Keratinocyte (primary cell): ENCODE measurements at regions not wholly inside any gene's neighbourhood (a gene's known extent, or its start where the extent isn't known, plus 50 kb on each side); places are given as distances from the start of the nearest gene placed in this dataset.

Experiments used
- EZH2 ChIP-seq: IDR thresholded peaks from one replicate; pipeline ENCODE4 v1.6.1; 2012; ENCODE audit warnings: inconsistent platforms, mild to moderate bottlenecking, low read length, moderate library complexity
- TF ChIP-seq, protein P1 (sequence below), 3 experiments: IDR thresholded peaks in 1 of 3; conservative IDR thresholded peaks in 1 of 3; optimal IDR thresholded peaks in 1 of 3; 2 replicates in 2 of 3; 3 replicates in 1 of 3; pipeline versions ENCODE3 to v1.5.1; 2011; ENCODE audit warnings: low read length in 3 of 3, mild to moderate bottlenecking in 3 of 3, moderate library complexity in 2 of 3, control low read depth in 1 of 3, inconsistent platforms in 1 of 3; ENCODE audit not compliant: insufficient read depth in 2 of 3; ENCODE audit errors: extremely low read depth in 1 of 3

DNA sequence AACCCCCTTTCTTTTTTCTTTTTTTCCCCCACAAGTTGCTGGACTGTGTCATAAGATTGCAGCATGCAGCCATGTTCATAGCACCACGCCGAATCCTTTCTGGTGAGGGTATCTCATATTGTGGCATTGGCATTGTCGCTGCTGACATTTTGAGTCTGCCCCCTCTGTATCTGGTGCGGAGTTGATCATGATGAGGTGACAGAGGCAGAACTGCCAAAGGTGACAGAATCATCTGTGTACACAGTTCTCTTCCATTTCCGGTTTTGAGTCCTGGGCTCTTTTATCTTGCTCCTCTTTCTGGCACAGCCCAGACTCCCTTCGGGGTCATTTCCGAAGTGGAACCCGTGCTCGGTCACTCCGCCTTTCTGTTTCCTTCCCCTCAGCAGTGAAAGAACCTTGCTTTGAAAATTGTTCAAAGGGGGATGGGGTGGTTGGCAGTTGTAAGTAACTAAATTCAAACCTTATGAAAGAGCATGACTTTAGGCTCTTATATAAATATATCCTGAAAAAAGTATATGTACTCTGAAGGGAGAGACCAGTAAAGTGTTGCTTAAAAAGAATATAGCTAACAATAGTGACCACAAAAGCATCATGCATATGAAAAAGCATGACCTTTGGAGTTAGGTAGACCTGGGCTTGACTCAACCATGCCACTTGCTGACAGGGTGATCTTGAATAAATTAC lies 55.0 kb upstream of the BMP2K start:
- TF ChIP-seq, protein P1, sequence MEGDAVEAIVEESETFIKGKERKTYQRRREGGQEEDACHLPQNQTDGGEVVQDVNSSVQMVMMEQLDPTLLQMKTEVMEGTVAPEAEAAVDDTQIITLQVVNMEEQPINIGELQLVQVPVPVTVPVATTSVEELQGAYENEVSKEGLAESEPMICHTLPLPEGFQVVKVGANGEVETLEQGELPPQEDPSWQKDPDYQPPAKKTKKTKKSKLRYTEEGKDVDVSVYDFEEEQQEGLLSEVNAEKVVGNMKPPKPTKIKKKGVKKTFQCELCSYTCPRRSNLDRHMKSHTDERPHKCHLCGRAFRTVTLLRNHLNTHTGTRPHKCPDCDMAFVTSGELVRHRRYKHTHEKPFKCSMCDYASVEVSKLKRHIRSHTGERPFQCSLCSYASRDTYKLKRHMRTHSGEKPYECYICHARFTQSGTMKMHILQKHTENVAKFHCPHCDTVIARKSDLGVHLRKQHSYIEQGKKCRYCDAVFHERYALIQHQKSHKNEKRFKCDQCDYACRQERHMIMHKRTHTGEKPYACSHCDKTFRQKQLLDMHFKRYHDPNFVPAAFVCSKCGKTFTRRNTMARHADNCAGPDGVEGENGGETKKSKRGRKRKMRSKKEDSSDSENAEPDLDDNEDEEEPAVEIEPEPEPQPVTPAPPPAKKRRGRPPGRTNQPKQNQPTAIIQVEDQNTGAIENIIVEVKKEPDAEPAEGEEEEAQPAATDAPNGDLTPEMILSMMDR (optimal IDR thresholded peaks at IDR 0.05 in 1 of 3, IDR thresholded peaks at IDR 0.05 in 1 of 3, conservative IDR thresholded peaks at IDR 0.05 in 1 of 3; ENCODE audit: extremely low read depth in 1 of 3, insufficient read depth in 2 of 3, low read length in 3 of 3) = no peak
- TF ChIP-seq EZH2 = no peak
